ENCODE measurements at regions not wholly inside any gene's neighbourhood (a gene's known extent, or its start where the extent isn't known, plus 50 kb on each side); places are given as distances from the start of the nearest gene placed in this dataset.

GRCh38 chr5:17854901-17855300, 220.6 kb downstream of the TAF11L14 start:
- TF ChIP-seq CTCF (IDR thresholded peaks at IDR 0.05) (no peak), POLR2AphosphoS5 (IDR thresholded peaks at IDR 0.05; ENCODE audit: low read depth, low read length) (no peak), TCF7L2 (IDR thresholded peaks at IDR 0.05; ENCODE audit: low read depth, low read length) (no peak), REST (IDR thresholded peaks at IDR 0.05; ENCODE audit: insufficient read depth in 1 of 2, low read depth in 2 of 2, low read length in 1 of 2) (no peak)
